Endothelial cell of umbilical vein (primary cell): ENCODE measurements at regions not wholly inside any gene's neighbourhood (a gene's known extent, or its start where the extent isn't known, plus 50 kb on each side); places are given as distances from the start of the nearest gene placed in this dataset.

Experiments used
- BruUV-seq: library from RNA; stranded (reverse); fragments of 400-500 nt; replicated peaks from 2 replicates; lab custom pipeline; 2021; lab: Mats Ljungman, UMichigan
- CTCF ChIA-PET: fragments of 300-600, 350-600 bp; sonication (Branson Sonifier 250); formaldehyde crosslinking; loops from one replicate; lab custom pipeline; 2021; ENCODE audit warnings: antibody characterized with exemption, inconsistent platforms; lab: Charles Lee
- POLR2A ChIA-PET: fragments of 300-600, 350-600 bp; sonication (Branson Sonifier 250); formaldehyde crosslinking; loops from one replicate; lab custom pipeline; 2021; ENCODE audit warnings: antibody characterized with exemption, inconsistent platforms; lab: Charles Lee
- DNase-seq: peaks from one replicate; pipeline ENCODE4 v3.0.0-alpha.2; 2011; ENCODE audit warnings: low read depth, low spot score
- FAIRE-seq: peaks from 2 replicates; lab custom pipeline; 2011; peaks lifted over from hg19 to GRCh38; lab: Jason Lieb, UNC
- H2AFZ ChIP-seq: 2 replicates; pipeline ENCODE4 v1.6.0; 2012; ENCODE audit warnings: low read depth, low read length, control low read depth, inconsistent platforms
- H3K27ac ChIP-seq: 2 replicates; pipeline ENCODE4 v1.5.1; 2011; ENCODE audit warnings: low read depth, mild to moderate bottlenecking, control low read depth, low read length, moderate library complexity; ENCODE audit not compliant: insufficient read depth
- H3K27me3 ChIP-seq, 2 experiments: 2 replicates each; pipeline versions ENCODE4 v1.6.0 to v1.6.1; 2011; ENCODE audit warnings: low read length in 2 of 2, mixed read lengths in 1 of 2; ENCODE audit not compliant: control insufficient read depth in 2 of 2, insufficient read depth in 2 of 2
- H3K36me3 ChIP-seq, 2 experiments: 2 replicates in 1 of 2; 3 replicates in 1 of 2; pipeline ENCODE4 v1.5.1; 2011; ENCODE audit warnings: low read length in 2 of 2, mild to moderate bottlenecking in 1 of 2, moderate library complexity in 1 of 2; ENCODE audit not compliant: control insufficient read depth in 2 of 2, insufficient read depth in 2 of 2; ENCODE audit errors: extremely low read depth in 1 of 2
- H3K4me1 ChIP-seq: 3 replicates; pipeline ENCODE4 v1.5.1; 2011; ENCODE audit warnings: mild to moderate bottlenecking, low read length; ENCODE audit not compliant: control insufficient read depth, insufficient read depth; ENCODE audit errors: extremely low read depth
- H3K4me2 ChIP-seq: 2 replicates; pipeline ENCODE4 v1.6.1; 2011; ENCODE audit warnings: low read length, control low read depth, mixed read lengths; ENCODE audit not compliant: insufficient read depth
- H3K4me3 ChIP-seq, 3 experiments: fragments of 200-600 bp in 1 of 3; sonication (generic), shearing (Covaris generic) in 1 of 3; replicated peaks in 1 of 3; 2 replicates each; pipeline ENCODE4 v1.5.1; 2011 to 2016; ENCODE audit warnings: control low read depth in 3 of 3, low read length in 3 of 3, mild to moderate bottlenecking in 2 of 3, inconsistent platforms in 1 of 3, low read depth in 1 of 3, moderate library complexity in 1 of 3; ENCODE audit not compliant: insufficient read depth in 1 of 3
- H3K79me2 ChIP-seq: 2 replicates; pipeline ENCODE4 v1.6.0; 2012; ENCODE audit warnings: low read length, inconsistent platforms; ENCODE audit not compliant: control insufficient read depth, insufficient read depth
- H3K9ac ChIP-seq: replicated peaks from 2 replicates; pipeline ENCODE3; 2011; ENCODE audit warnings: low read length, control low read depth; ENCODE audit not compliant: insufficient read depth; ENCODE audit errors: extremely low read depth
- H3K9me1 ChIP-seq: replicated peaks from 3 replicates; pipeline ENCODE4 v1.6.0; 2011; ENCODE audit warnings: mild to moderate bottlenecking, low read length; ENCODE audit not compliant: control insufficient read depth, insufficient read depth; ENCODE audit errors: extremely low read depth
- H3K9me3 ChIP-seq: replicated peaks from 2 replicates; pipeline ENCODE4 v1.5.1; 2012; ENCODE audit warnings: low read length, inconsistent platforms; ENCODE audit not compliant: control insufficient read depth, insufficient read depth
- H4K20me1 ChIP-seq: replicated peaks from 2 replicates; pipeline ENCODE3; 2011; ENCODE audit warnings: mild to moderate bottlenecking, low read length; ENCODE audit not compliant: control insufficient read depth, insufficient read depth; ENCODE audit errors: extremely low read depth
- CTCF ChIP-seq, 2 donors: IDR thresholded peaks; 1 replicate in 1 of 2; 2 replicates in 1 of 2; pipeline ENCODE4 v1.5.1; 2011; ENCODE audit warnings: low read length in 2 of 2, mild to moderate bottlenecking in 2 of 2, moderate library complexity in 2 of 2, control low read depth in 1 of 2, inconsistent platforms in 1 of 2, low read depth in 1 of 2; ENCODE audit not compliant: insufficient read depth in 1 of 2; ENCODE audit errors: extremely low read depth in 1 of 2
- EZH2 ChIP-seq: IDR thresholded peaks from 2 replicates; pipeline ENCODE4 v1.6.1; 2012; ENCODE audit warnings: borderline replicate concordance, low read depth, mild to moderate bottlenecking, moderate library complexity, low read length, inconsistent platforms; ENCODE audit not compliant: severe bottlenecking
- FOS ChIP-seq: IDR thresholded peaks from 2 replicates; pipeline ENCODE4 v1.6.1; 2011; ENCODE audit warnings: mild to moderate bottlenecking, low read length, moderate library complexity, borderline replicate concordance; ENCODE audit not compliant: insufficient read depth
- GATA2 ChIP-seq: IDR thresholded peaks from 2 replicates; pipeline ENCODE4 v1.7.0; 2011; ENCODE audit warnings: low read depth, mild to moderate bottlenecking, moderate library complexity, mixed read lengths, low read length; ENCODE audit not compliant: insufficient read length, insufficient read depth
- JUN ChIP-seq: IDR thresholded peaks from 2 replicates; pipeline ENCODE4 v1.6.1; 2011; ENCODE audit warnings: borderline replicate concordance, low read depth; ENCODE audit not compliant: insufficient read length, insufficient read depth
- MAX ChIP-seq: IDR thresholded peaks from 2 replicates; pipeline ENCODE4 v1.6.1; 2011; ENCODE audit not compliant: insufficient read depth, insufficient read length
- MYC ChIP-seq: IDR thresholded peaks from one replicate; pipeline ENCODE4 v1.6.1; 2011; ENCODE audit warnings: mild to moderate bottlenecking, low read depth, low read length
- POLR2A ChIP-seq: IDR thresholded peaks from 2 replicates; pipeline ENCODE4 v1.6.1; 2012; ENCODE audit warnings: low read depth, mild to moderate bottlenecking, control low read depth, low read length
- POLR2AphosphoS5 ChIP-seq: IDR thresholded peaks from 2 replicates; pipeline ENCODE4 v1.6.1; 2012; ENCODE audit warnings: low read depth, mild to moderate bottlenecking, control low read depth, low read length, moderate library complexity; ENCODE audit not compliant: insufficient read depth
- dilution Hi-C: fragments of 300-500 bp; cut with MboI; formaldehyde crosslinking; loops from one replicate; pipeline ENCODE4 v1.15.0; 2019; ENCODE audit warnings: low sequenced_read_pairs; ENCODE audit not compliant: extremely low pct_ligation_motif_present
- intact Hi-C: fragments of 100-400 bp; cut with micrococcal nuclease; formaldehyde crosslinking; loops from one replicate; pipeline ENCODE4 v1.10.0; 2022

GRCh38 chr4:166481055-166481454 is 608.0 kb downstream of the TLL1 start:
- no peaks in the 10 kb centered on the region for H4K20me1 ChIP-seq
- ChIA-PET CTCF (no interaction called here), POLR2A (no interaction called here)
- no peak for DNase-seq
- no peak for FAIRE-seq
- no peaks in the 10 kb centered on the region for H3K79me2 ChIP-seq
- intact Hi-C loops (no loop called here), dilution Hi-C loops (no loop called here)
- no peak overlapping the region for H2AFZ ChIP-seq
- TF ChIP-seq FOS (no peak), JUN (no peak), GATA2 (no peak), EZH2 (no peak), POLR2A (no peak), MYC (no peak), MAX (no peak), CTCF (IDR thresholded peaks at IDR 0.05; ENCODE audit: extremely low read depth in 1 of 2, insufficient read depth in 1 of 2, low read depth in 1 of 2, low read length in 2 of 2) (no peak), POLR2AphosphoS5 (no peak)
- H3K9me1 ChIP-seq = no peaks in the 10 kb centered on the region
- no peak overlapping the region for H3K9ac ChIP-seq
- no TSS peak for BruUV-seq
- H3K27me3 ChIP-seq = no peaks in the 10 kb centered on the region
- no peak overlapping the region for H3K4me3 ChIP-seq
- no peak overlapping the region for H3K4me2 ChIP-seq
- no peak overlapping the region for H3K27ac ChIP-seq
- no peaks in the 10 kb centered on the region for H3K9me3 ChIP-seq
- no peaks in the 10 kb centered on the region for H3K36me3 ChIP-seq
- no peaks in the 10 kb centered on the region for H3K4me1 ChIP-seq
